Cerebellar cortex (tissue), 1 donor: ENCODE measurements at regions not wholly inside any gene's neighbourhood (a gene's known extent, or its start where the extent isn't known, plus 50 kb on each side); places are given as distances from the start of the nearest gene placed in this dataset.

Experiments used
- DNase-seq: peaks from one replicate; pipeline ENCODE4 v3.0.0-alpha.2; 2015; ENCODE audit warnings: low spot score

GRCh38 chr7:115883629-115884028 is 146.9 kb downstream of the TFEC start:
- no peak for DNase-seq

GRCh38 chr7:115881476-115881875 is 149.1 kb downstream of the TFEC start:
- DNase-seq: no peak

GRCh38 chr7:115879171-115879570 is 151.4 kb downstream of the TFEC start:
- DNase-seq: no peak

GRCh38 chr7:115869801-115870200 is 160.8 kb downstream of the TFEC start:
- no peak for DNase-seq

- DNase-seq: no peak
These were observed 161.4 kb downstream of the TFEC start for GRCh38 chr7:115869190-115869589.

GRCh38 chr7:115868369-115868768 is 162.2 kb downstream of the TFEC start:
- DNase-seq: no peak

- DNase-seq: no peak
These were observed 166.5 kb downstream of the TFEC start for GRCh38 chr7:115864082-115864481.

- peak; percentile 9 for DNase-seq
These were observed 179.3 kb downstream of the TFEC start for GRCh38 chr7:115851291-115851690.

GRCh38 chr7:115850774-115851173 is 179.8 kb downstream of the TFEC start:
- DNase-seq: no peak

- DNase-seq: no peak
These were observed 185.7 kb downstream of the TFEC start for GRCh38 chr7:115844857-115845256.

- DNase-seq: no peak
These were observed 189.9 kb downstream of the TFEC start for GRCh38 chr7:115840702-115841101.

GRCh38 chr7:115838829-115839228 is 191.7 kb downstream of the TFEC start:
- DNase-seq: no peak

GRCh38 chr7:115831371-115831770 is 199.2 kb downstream of the TFEC start:
- DNase-seq: no peak

- DNase-seq: no peak
These were observed 203.1 kb downstream of the TFEC start for GRCh38 chr7:115827305-115828045.

- no peak for DNase-seq
These were observed 205.0 kb downstream of the TFEC start for GRCh38 chr7:115825456-115826115.

GRCh38 chr7:115822801-115823200 is 207.8 kb downstream of the TFEC start:
- no peak for DNase-seq

- no peak for DNase-seq
These were observed 208.2 kb downstream of the TFEC start for GRCh38 chr7:115822380-115822779.

GRCh38 chr7:115816318-115816974 is 214.1 kb downstream of the TFEC start:
- no peak for DNase-seq

GRCh38 chr7:115812794-115813193 is 217.8 kb downstream of the TFEC start:
- no peak for DNase-seq

- no peak for DNase-seq
These were observed 225.1 kb downstream of the TFEC start for GRCh38 chr7:115805458-115805857.

GRCh38 chr7:115802415-115802814 is 228.1 kb downstream of the TFEC start:
- no peak for DNase-seq

- no peak for DNase-seq
These were observed 231.1 kb downstream of the TFEC start for GRCh38 chr7:115799430-115799829.
